GM18517 (cell line): ENCODE measurements at regions not wholly inside any gene's neighbourhood (a gene's known extent, or its start where the extent isn't known, plus 50 kb on each side); places are given as distances from the start of the nearest gene placed in this dataset.
"Not testable (repeated sequence)": the region's sequence is repeated elsewhere in the genome, so short reads cannot be mapped to it uniquely, and the experiment has no call there.

Experiments
- ATAC-seq: cut with Tn5 transposase; IDR thresholded peaks from one replicate; pipeline ENCODE4 v1.9.1; 2021; ENCODE audit warnings: mild to moderate bottlenecking, moderate library complexity; ENCODE audit not compliant: unreplicated experiment

DNA sequence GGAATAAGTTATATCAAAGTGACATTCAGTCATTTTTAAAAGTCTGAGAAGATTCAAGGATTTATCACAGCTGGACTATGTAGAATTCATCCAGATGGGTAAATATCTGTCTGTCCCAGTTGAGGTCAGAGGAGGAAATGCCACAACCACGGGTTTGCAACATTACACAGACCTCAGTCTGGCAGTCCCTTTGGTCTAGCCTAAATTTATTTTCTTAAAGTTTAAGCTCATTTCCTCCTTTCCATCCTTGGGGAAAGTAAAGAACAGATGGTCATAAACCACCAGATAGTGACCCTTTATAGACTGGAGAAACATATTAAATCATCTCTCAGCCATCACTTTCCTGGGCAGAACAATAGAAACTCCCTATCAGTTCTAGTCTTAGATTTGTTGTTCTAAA lies 238.4 kb upstream of the DDI1 start:
- no peak for ATAC-seq

DNA sequence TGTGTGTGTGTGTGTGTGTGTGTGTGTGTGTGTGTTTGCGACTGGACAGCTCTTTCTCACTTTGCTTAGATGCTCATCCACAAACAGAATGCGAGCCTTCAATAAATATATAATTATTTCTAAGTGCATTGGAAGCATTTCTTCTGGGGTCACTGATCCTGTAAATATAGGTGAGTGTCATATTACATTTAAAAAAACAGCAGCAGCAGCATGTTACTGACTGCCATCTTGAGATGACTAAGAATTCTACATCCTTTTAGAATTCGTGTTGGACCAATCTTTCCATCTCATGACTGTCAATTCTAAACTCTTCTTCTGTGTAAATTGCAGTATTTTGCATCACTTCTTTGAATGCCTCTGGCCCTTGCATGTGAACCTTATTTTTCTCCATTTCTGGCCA lies 238.0 kb upstream of the DDI1 start:
- ATAC-seq: no peak

DNA sequence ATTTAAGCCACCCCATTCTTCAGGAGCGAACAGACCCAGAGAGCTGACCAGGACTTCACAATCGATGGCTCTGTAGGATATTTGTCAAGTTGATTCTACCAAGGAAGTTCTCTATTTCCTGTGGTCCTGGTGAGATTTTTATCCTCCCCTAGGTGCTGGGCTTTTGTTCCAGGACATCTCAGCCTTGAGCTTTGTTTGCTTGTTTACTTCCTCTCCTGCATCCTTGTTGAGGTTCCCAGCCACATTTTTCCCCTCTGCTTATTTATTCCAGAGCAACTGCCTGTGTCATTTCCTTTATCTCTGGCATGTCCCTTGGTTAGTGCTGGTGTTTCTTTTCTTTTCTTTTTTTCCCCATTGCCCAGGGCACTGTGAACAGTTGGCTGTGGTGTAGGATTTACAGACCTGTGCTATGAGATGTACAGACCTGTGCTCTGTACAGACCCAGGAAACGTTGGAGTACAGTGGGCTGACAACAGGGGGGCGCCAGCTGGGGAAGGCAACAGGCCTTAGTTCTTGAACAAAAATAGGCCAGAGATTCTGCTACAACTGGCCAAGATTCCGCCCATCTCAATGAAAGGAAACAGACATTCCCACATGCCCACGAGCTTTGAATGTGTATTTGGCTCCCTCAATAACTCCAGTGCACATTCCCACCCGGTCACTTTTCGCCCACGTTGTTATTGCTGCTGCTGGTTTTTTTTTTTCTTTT lies 235.9 kb upstream of the DDI1 start:
- ATAC-seq: no peak

DNA sequence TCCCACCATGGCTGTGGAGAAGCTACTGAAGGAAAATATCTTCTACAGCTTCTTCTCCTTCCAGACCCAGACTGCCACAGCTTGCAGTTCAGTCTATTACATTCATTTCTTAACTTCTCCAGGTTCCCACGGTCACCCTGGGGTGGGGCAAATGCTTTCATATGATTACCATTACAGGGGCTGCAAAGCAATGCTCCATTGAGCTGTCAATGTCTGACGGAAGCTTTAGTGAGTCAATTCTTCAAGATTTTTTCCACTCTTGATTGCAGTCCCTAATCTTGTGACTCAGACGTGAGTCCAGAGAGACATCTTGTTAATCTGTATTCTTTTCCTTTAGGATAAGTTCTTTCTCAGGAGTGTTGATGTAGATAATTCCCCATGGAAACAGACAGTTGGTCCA lies 233.4 kb upstream of the DDI1 start:
- no peak for ATAC-seq

DNA sequence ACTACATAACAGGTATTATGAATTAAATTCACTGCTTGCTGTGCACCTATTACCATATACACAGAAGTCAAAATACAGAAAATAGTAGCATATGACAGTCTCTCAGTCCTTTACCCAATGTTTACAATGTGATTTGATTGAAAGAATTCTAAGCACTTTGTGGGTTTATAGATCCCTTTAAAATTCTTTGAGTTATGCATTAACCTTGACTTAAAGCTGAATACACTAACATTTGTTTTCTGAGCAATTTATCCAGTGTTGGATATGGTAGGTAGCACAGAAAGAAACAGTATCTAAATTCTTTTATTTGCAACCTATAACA lies 230.8 kb upstream of the DDI1 start:
- no peak for ATAC-seq

DNA sequence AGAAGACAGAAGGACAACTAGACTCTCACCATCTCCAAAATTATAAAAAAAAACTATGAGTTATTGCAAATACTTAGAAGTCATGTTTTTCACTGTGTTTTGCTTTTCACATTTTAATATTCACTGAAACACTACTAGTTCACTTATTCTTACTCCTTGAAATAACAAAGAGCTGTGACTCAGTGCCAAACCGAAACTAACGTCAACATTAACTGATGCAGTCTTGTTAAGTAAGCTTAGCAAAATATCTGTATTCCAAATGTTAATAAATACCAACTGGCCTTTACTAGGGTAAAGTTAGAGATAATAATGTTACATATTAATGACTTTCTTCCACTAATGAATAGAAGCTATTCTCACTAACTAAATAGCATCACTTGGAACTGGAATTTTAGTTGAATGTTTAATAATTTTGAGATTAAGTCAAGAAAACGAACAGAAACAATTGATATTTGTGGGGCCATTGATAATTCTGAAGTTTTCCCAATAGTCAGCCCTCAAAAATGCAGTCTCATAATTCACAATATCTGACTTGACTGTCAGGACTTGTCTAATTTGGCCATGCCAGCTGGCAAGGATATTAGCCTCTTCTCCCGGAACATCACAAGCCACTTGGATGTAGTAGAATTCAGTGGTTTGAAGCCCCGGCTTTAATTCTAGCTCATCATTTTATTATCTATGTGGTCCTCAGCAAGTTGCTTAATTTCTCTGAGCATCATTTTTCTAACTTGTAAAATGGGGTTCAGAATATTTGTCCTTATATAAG lies 230.1 kb upstream of the DDI1 start:
- no peak for ATAC-seq

DNA sequence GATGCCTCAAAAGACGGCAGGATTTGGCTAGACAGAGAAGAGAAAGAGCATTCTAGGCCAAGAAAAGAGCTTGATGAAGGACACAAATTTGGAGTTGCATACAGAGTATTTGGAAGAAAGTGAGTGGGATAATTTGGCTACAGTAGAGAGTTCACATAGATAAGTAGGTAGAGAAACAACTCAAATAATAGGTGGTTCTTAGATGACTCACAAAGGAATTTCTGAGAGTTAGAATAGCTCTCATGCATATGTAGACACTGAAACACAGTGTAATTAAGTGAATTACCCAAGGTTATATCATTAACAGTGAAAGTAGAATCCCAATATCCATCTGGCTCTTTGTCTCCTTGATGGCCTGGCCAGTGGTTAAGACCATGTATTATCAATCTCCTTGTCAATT lies 228.6 kb upstream of the DDI1 start:
- ATAC-seq: no peak

DNA sequence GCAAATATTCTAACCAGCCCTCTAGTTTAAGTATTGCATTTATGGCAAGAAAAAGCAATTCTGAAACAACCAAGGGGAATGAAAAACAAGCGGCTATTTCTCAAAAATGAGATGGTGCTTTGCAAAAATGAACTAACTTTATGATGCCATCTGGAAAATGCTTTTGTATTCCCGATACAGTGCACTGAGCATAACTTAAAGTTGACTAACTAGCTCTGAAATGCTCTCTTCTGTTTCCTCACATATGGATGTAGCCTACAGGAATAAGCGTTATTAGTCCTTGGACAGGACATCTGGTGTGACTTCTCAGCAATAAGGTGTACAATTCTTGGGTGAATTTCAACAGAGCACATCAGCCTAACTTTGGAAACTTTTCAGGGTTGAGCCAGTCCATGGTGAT lies 228.2 kb upstream of the DDI1 start:
- ATAC-seq: no peak

DNA sequence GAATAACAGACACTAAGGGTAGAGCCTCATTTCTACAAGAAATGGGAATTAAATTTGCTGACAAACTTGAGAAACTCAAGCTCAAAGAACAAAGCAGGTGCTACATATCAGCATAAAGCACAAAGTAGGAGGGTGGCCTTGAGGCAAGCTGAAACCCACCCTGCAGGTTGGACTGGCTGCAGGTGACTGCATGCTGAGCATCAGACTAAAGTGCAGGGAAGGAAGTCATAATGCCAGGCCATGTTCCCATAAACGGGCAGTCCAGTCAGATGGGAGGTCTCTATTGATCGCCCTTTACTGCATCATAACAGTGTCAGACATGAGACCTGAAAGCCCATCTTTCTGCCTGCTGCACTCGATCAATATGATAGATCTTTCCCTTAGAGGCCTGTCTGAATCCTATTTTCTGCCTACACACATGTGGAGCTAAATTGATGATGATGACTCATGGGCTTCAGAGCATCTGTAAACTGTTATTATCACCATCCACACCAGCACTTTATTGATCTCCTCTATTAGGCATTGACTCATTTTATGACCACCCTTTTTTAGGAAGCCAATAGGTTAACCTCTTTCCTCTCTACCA lies 224.5 kb upstream of the DDI1 start:
- ATAC-seq: no peak

DNA sequence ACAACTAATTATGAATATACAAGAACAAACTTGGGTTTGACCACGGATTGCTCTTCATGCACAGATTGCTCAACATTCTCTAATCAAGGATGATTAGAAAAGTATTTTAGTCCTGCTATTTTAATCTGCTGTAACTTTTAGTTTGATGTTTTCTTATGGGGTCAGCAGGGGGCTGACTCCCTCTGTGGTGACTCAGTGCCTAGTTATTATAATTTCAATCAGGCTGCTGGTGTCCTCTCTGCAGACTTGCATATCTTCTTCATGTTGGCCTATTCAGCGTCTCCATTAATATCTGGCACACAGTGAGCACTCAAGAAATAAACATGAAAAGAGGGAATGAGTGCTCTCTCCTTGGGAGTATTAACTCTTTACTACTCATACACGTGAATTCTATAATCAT lies 223.8 kb upstream of the DDI1 start:
- no peak for ATAC-seq

DNA sequence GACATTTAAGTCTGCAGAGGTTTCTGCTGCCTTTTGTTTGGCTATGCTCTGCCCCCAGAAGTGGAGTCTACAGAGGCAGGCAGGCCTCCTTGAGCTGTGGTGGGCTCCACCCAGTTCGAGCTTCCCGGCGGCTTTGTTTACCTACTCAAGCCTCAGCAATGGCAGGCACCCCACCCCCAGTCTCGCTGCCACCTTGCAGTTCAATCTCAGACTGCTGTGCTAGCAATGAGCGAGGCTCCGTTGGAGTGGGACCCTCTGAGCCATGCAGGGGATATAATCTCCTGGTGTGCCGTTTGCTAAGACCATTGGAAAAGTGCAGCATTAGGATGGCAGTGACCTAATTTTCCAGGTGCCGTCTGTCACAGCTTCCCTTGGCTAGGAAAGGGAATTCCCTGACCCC lies 216.1 kb upstream of the DDI1 start:
- not testable (repeated sequence) for ATAC-seq

DNA sequence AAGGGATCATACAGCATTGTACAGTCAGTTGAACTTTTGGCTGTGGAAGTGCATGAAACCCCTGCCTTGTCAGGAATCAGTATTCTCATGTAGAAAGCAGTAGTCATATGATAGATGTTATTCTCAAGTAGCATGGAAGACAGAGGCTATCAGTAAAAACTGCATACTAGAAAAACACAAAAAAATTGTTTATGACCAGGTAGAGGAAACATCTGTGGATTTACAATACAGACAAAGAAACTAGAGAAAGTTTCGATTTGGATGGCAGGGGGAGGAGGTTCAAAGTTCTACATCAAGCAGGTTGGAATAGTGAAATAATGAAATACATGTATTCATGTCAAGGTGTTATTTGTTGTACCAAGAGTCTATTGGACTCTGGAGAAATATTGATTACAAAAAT lies 212.3 kb upstream of the DDI1 start:
- no peak for ATAC-seq

DNA sequence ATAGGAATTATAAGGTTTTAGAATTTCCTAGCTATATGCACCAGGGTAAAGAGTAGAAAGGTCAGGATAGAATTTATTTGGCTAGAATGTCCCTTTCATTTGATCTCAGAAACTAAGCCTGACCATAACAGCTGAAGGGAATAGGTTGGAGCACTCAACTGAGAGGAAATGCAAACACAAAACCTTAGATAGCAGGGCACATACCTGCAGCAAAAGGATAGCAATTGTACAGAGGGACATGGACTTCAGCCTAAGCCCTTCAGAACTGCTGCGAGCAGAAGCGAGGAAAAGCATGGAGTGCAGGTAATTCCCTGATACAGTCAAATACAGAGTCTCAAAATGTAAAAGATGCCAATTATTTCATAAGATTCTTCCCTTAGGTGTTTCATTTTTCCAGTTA lies 211.0 kb upstream of the DDI1 start:
- ATAC-seq: no peak

DNA sequence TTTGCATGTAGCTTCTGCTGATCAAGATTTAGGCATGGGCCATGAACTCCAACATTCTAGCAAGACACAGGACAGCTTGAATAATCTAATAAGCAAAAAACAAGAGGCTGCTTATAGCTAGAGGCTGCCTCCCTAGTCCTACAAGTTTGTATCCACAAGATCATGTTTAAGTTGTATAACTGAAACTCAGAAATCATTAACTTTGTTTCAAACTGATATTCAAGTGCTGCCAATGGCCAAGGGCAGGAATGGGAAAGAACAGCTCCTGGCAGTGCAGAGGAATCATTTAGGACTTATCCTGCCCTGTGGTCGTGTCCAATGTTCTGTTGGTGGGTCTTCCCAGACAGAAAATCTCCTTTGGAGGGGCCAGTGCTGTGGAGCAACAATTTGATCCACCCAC lies 209.6 kb upstream of the DDI1 start:
- no peak for ATAC-seq

DNA sequence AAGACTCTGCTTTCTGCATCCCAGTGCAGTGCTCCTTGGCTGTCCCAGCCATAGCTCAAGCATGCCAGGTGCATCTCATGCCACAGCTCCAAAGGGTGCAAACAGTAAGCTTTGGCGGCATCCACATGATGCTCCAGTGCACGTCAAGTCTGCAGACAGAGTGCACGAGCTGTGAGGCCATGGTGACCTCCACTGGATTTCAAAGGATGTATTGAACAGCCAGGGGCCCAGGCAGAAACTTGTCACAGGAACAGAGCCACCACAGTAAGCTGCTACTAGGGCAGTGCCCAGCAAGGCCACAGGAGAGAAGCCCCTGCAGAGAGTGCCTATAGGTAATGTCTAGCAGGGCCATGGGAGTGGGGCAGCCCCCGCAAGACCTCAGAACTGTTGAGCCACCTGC lies 206.8 kb upstream of the DDI1 start:
- ATAC-seq: no peak

DNA sequence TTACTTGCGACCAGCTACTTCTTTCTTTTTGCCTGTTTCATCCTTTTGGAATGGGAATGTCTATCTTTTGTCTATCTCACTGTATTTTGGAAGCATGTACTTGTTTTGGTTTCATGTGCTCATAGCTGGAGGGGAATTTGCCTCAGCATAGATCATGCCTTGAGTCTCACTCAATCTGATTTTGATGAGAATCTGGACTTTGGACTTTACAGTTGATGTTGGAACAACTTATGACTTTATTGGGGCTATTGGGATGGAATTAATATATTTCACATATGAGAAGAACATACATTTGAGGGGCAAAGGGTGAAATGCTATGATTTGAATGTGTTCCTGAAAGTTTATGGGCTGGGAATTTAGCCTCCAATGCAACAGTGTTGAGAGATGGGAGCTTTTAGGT lies 206.2 kb upstream of the DDI1 start:
- ATAC-seq: no peak

DNA sequence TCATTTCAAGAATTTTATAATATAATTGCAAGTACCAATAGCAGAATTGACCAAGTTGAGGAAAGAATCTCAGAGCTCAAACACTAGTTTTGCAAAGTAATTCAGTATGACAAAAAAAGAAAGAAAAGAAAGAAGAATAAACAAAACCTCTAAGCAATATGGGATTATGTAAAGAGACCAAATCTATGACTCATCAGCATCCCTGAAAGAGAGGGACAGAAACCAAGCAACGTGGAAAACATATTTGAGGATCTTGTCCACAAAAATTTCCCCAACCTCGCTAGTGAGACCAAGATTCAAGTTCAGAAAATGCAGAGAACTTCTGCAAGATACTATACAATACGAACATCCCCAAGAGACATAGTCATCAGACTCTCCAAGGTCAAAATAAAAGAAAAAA lies 203.7 kb upstream of the DDI1 start:
- ATAC-seq: no peak

DNA sequence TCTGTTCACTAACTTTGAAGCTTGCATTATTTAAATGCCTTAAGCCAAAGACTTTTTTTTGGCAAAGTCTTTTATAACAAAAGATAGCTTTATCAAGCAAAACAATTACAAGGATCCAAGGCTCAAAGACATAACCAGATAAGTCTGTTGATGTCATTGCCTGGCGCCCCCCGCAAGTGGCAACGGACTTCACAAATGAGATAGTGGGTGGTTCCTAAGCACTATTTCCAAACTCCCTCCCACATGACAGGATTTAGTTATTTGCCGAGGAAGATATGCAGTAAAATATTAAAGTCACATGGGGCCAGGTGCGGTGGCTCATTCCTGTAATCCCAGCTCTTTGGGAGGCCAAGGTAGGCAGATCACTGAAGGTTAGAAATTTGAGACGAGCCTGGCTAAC lies 194.2 kb upstream of the DDI1 start:
- no peak for ATAC-seq

DNA sequence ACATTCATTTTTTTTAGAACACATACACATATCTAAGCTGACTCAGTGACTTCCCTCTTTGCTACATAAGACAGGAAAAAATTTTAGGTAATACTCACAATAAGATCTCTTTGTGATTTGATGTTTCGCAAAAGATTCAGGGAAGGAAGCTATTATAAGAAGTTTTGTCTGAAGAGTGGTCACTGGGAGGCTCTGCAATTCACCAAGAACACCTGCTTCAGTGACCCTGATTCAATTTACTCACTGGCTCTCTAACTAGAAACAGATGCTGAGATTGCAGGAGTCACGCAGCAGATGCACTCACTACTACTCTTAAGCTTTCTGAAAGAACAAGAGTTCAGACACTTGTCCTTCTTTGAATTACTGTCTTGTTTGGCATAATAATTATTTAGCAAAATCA lies 193.6 kb upstream of the DDI1 start:
- no peak for ATAC-seq

DNA sequence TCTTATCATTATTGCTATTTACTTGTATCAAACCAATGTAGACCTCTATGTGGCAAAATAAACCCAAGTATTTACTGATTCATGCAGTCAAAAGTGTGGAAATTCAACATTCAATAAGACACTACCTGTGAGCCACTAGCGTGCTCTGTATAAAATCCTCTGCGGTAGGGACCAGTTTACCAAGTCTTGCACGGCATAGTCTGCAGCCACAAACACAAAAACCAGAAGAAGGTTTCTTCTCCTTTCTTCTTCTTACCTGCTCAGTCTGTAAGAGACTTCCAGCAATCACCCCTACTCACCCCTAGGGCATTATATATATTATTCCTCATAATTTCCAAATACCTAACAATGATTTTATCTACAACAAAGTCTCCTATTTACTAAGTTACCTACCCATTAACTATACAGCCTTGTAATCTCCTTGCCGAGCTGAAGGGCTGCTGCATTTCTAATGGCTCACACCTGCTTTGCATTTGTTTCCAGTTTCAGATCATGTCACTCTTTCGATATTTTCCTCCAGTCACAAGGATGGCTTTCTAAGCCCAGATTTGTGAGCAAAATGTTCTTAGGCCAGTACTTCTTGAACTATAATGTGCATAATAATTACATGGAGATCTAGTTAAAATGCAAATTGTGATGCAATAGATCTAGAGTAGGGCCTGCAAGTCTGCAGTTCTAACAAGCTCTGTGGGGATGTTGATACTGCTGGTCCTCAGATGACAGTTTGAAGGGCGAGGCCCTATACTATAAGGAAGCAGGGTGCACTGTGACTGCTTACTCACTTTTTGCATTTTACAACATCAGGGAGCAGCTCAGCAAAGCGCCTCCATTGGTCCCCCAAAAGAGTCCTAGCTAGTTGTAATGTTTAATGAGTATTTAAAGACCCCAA lies 191.9 kb upstream of the DDI1 start:
- ATAC-seq: peak; percentile 100

DNA sequence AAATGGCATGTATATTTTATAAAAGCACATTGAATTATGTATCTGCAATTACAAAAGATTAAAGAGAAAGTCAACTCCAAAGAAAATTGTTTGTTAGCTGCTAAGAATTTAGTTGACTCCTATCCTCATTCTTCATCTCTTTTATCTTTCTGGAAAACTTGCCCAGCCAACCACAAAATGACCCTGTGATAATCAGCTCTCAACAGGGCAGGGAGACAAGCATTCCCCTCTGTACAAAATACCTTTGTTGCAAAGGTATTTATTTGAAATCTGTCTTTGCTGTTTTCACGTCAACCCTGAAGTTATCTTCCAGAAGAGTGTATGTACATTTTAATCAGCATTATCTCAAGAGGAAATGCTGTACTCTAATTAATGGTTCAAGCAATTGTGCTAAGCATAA lies 191.1 kb upstream of the DDI1 start:
- ATAC-seq: no peak

DNA sequence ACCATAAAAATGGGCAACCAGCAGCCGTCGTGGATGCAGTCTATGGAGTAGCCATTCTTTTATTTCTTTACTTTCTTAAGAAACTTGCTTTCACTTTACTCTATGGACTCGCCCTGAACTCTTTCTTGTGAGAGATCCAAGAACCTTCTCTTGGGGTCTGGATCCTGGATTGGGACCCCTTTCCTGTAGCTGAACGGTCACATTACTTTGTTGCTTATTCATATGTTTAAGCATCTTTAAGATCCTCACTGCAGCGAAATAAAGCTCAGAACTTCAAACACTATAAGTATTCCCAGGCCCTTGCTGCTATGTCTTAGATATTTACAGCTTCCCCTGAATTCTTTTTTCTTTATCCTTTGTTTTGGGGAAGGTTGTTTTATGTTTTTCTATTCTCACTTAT lies 187.8 kb upstream of the DDI1 start:
- no peak for ATAC-seq
